IMR-90 (cell line): ENCODE measurements at regions not wholly inside any gene's neighbourhood (a gene's known extent, or its start where the extent isn't known, plus 50 kb on each side); places are given as distances from the start of the nearest gene placed in this dataset.

Experiments
- ATAC-seq: fragments of 200-7000 bp; cut with Tn5 transposase; 2 replicates; pipeline ENCODE4 v1.9.1; 2020; ENCODE audit warnings: low read depth, mild to moderate bottlenecking, moderate library complexity
- BruUV-seq: library from RNA; stranded (reverse); fragments of 400-500 nt; replicated peaks from 2 replicates; lab custom pipeline; 2021; lab: Mats Ljungman, UMichigan
- CTCF ChIA-PET: fragments of 300-600 bp; formaldehyde crosslinking; extraction: SDS; loops from one replicate; lab custom pipeline; 2021; ENCODE audit warnings: antibody characterized with exemption; lab: Yijun Ruan, JAX
- POLR2A ChIA-PET: fragments of 300-600 bp; sonication (Branson Sonifier 250); formaldehyde crosslinking; loops from one replicate; lab custom pipeline; 2022; ENCODE audit warnings: antibody characterized with exemption; ENCODE audit not compliant: unreplicated experiment; lab: Charles Lee
- DNase-seq: peaks from one replicate; pipeline ENCODE4 v3.0.0; 2013
- H2AFZ ChIP-seq: replicated peaks from 2 replicates; pipeline ENCODE3; 2013; ENCODE audit warnings: low read length, mild to moderate bottlenecking; ENCODE audit not compliant: poor library complexity
- H2AK5ac ChIP-seq: 2 replicates; pipeline ENCODE4 v1.6.1; 2013; ENCODE audit warnings: low read depth, low read length, inconsistent platforms
- H2AK9ac ChIP-seq: replicated peaks from 2 replicates; pipeline ENCODE3; 2013; ENCODE audit warnings: mild to moderate bottlenecking, low read depth, low read length, moderate library complexity; ENCODE audit not compliant: poor library complexity
- H2BK120ac ChIP-seq: 2 replicates; pipeline ENCODE4 v1.6.1; 2013; ENCODE audit warnings: low read depth, low read length, inconsistent platforms
- H2BK15ac ChIP-seq: 3 replicates; pipeline ENCODE4 v1.6.1; 2013; ENCODE audit warnings: low read depth, low read length, inconsistent platforms
- H2BK20ac ChIP-seq: 2 replicates; pipeline ENCODE4 v1.6.1; 2013; ENCODE audit warnings: low read depth, mild to moderate bottlenecking, inconsistent platforms, low read length, moderate library complexity
- H2BK5ac ChIP-seq: 2 replicates; pipeline ENCODE4 v1.6.1; 2013; ENCODE audit warnings: mild to moderate bottlenecking, low read depth, low read length, inconsistent platforms; ENCODE audit not compliant: poor library complexity, severe bottlenecking
- H3K14ac ChIP-seq: replicated peaks from 2 replicates; pipeline ENCODE4 v1.6.1; 2013; ENCODE audit warnings: low read depth, low read length, inconsistent platforms
- H3K18ac ChIP-seq: 2 replicates; pipeline ENCODE4 v1.6.1; 2013; ENCODE audit warnings: low read depth, low read length, control low read depth
- H3K23ac ChIP-seq: 2 replicates; pipeline ENCODE4 v1.6.1; 2013; ENCODE audit warnings: low read depth, low read length, inconsistent platforms
- H3K27ac ChIP-seq: 2 replicates; pipeline ENCODE4 v1.5.1; 2013; ENCODE audit warnings: mild to moderate bottlenecking, control low read depth, low read length; ENCODE audit not compliant: insufficient read depth
- H3K27me3 ChIP-seq: 2 replicates; pipeline ENCODE4 v1.6.1; 2013; ENCODE audit warnings: low read length; ENCODE audit not compliant: control insufficient read depth, insufficient read depth
- H3K36me3 ChIP-seq: 2 replicates; pipeline ENCODE4 v1.6.1; 2013; ENCODE audit warnings: low read length, mixed read lengths; ENCODE audit not compliant: control insufficient read depth, insufficient read depth
- H3K4ac ChIP-seq: 2 replicates; pipeline ENCODE4 v1.6.1; 2013; ENCODE audit warnings: low read depth, low read length, inconsistent platforms
- H3K4me1 ChIP-seq: 2 replicates; pipeline ENCODE4 v1.6.1; 2013; ENCODE audit warnings: low read length, mixed read lengths; ENCODE audit not compliant: control insufficient read depth, insufficient read depth
- H3K4me2 ChIP-seq: 2 replicates; pipeline ENCODE4 v1.6.1; 2013; ENCODE audit warnings: low read depth, mild to moderate bottlenecking, control low read depth, low read length, moderate library complexity
- H3K4me3 ChIP-seq: 2 replicates; pipeline ENCODE4 v1.5.1; 2013; ENCODE audit warnings: low read depth, mild to moderate bottlenecking, control low read depth, low read length, moderate library complexity; ENCODE audit not compliant: insufficient read depth
- H3K56ac ChIP-seq: 2 replicates; pipeline ENCODE4 v1.6.1; 2013; ENCODE audit warnings: low read length, inconsistent platforms; ENCODE audit not compliant: insufficient read depth; ENCODE audit errors: extremely low read depth
- H3K79me1 ChIP-seq, 2 experiments: 2 replicates each; pipeline ENCODE4 v1.6.1; 2013; ENCODE audit warnings: low read length in 2 of 2, inconsistent platforms in 1 of 2, low read depth in 1 of 2
- H3K9ac ChIP-seq: 2 replicates; pipeline ENCODE4 v1.6.1; 2013; ENCODE audit warnings: low read depth, low read length, control low read depth
- H3K9me1 ChIP-seq: 2 replicates; pipeline ENCODE4 v1.6.1; 2013; ENCODE audit warnings: low read length, inconsistent platforms; ENCODE audit not compliant: insufficient read depth
- H3K9me3 ChIP-seq: 2 replicates; pipeline ENCODE4 v1.6.1; 2013; ENCODE audit warnings: low read length; ENCODE audit not compliant: control insufficient read depth, insufficient read depth
- H4K20me1 ChIP-seq: 2 replicates; pipeline ENCODE4 v1.6.1; 2013; ENCODE audit warnings: low read length, inconsistent platforms; ENCODE audit not compliant: insufficient read depth
- H4K5ac ChIP-seq: 2 replicates; pipeline ENCODE4 v1.6.1; 2013; ENCODE audit warnings: mild to moderate bottlenecking, low read depth, low read length, control low read depth
- H4K8ac ChIP-seq, 2 experiments: 2 replicates each; pipeline ENCODE4 v1.6.1; 2013; ENCODE audit warnings: low read depth in 2 of 2, low read length in 2 of 2, control low read depth in 1 of 2, inconsistent platforms in 1 of 2
- H4K91ac ChIP-seq: 2 replicates; pipeline ENCODE4 v1.6.1; 2013; ENCODE audit warnings: low read depth, low read length, inconsistent platforms; ENCODE audit not compliant: insufficient read depth
- BHLHE40 ChIP-seq: fragments of 150-350 bp; IDR thresholded peaks from 2 replicates; pipeline ENCODE4 v1.6.1; 2016; ENCODE audit warnings: mild to moderate bottlenecking, low read depth, low read length
- CEBPB ChIP-seq: IDR thresholded peaks from 2 replicates; pipeline ENCODE4 v1.6.1; 2012; ENCODE audit warnings: low read depth, low read length, improper control_type of control experiment
- CHD1 ChIP-seq: IDR thresholded peaks from 2 replicates; pipeline ENCODE4 v1.6.1; 2012; ENCODE audit warnings: low read depth, low read length, improper control_type of control experiment
- CTCF ChIP-seq: conservative IDR thresholded peaks from 2 replicates; pipeline ENCODE4 v1.5.1; 2012; ENCODE audit warnings: mild to moderate bottlenecking, low read depth, low read length, improper control_type of control experiment
- ELK1 ChIP-seq: fragments of 150-350 bp; IDR thresholded peaks from 2 replicates; pipeline ENCODE4 v1.6.1; 2016; ENCODE audit warnings: low read depth, mild to moderate bottlenecking, low read length, moderate library complexity, borderline replicate concordance
- FOS ChIP-seq: fragments of 150-350 bp; IDR thresholded peaks from 2 replicates; pipeline ENCODE4 v1.6.1; 2016; ENCODE audit warnings: low read depth, low read length
- MAFK ChIP-seq: IDR thresholded peaks from 2 replicates; pipeline ENCODE4 v1.6.1; 2012; ENCODE audit warnings: low read depth, low read length, improper control_type of control experiment
- MAZ ChIP-seq: IDR thresholded peaks from 2 replicates; pipeline ENCODE4 v1.6.1; 2012; ENCODE audit warnings: low read depth, mild to moderate bottlenecking, low read length, improper control_type of control experiment, moderate library complexity, borderline replicate concordance
- MXI1 ChIP-seq: IDR thresholded peaks from 2 replicates; pipeline ENCODE4 v1.6.1; 2012; ENCODE audit warnings: low read depth, mild to moderate bottlenecking, low read length, moderate library complexity, borderline replicate concordance
- NFE2L2 ChIP-seq: fragments of 150-350 bp; IDR thresholded peaks from 2 replicates; pipeline ENCODE4 v1.6.1; 2016; ENCODE audit warnings: low read depth, mild to moderate bottlenecking, low read length
- POLR2A ChIP-seq: IDR thresholded peaks from 2 replicates; pipeline ENCODE4 v1.6.1; 2012; ENCODE audit warnings: mild to moderate bottlenecking, low read depth, low read length
- RAD21 ChIP-seq: IDR thresholded peaks from 2 replicates; pipeline ENCODE4 v1.6.1; 2012; ENCODE audit warnings: low read length, improper control_type of control experiment
- RCOR1 ChIP-seq: IDR thresholded peaks from 2 replicates; pipeline ENCODE4 v1.6.1; 2012; ENCODE audit warnings: mild to moderate bottlenecking, low read length, improper control_type of control experiment; ENCODE audit not compliant: insufficient replicate concordance
- RFX5 ChIP-seq: IDR thresholded peaks from 2 replicates; pipeline ENCODE4 v1.8.0; 2012; ENCODE audit warnings: low read depth, mild to moderate bottlenecking, low read length, moderate library complexity
- SMC3 ChIP-seq: fragments of 150-350 bp; IDR thresholded peaks from 2 replicates; pipeline ENCODE4 v1.6.1; 2016; ENCODE audit warnings: low read depth, mild to moderate bottlenecking, antibody characterized with exemption, low read length, moderate library complexity
- USF2 ChIP-seq: fragments of 150-350 bp; IDR thresholded peaks from 2 replicates; pipeline ENCODE4 v1.6.1; 2017; ENCODE audit warnings: mild to moderate bottlenecking, antibody characterized with exemption, low read length, low read depth
- WGBS, 2 experiments: methylation state at CpG; one replicate each; pipeline versions ENCODE4 v1.1.5 to v1.1.7; 2013; ENCODE audit warnings: missing lambda C conversion rate in 2 of 2; ENCODE audit not compliant: insufficient read length in 1 of 2; ENCODE audit errors: extremely low coverage in 2 of 2; 5-methylcytosine and 5-hydroxymethylcytosine counted together
- dilution Hi-C: fragments of 300-500 bp; cut with HindIII; formaldehyde crosslinking; loops from one replicate; pipeline ENCODE4 v1.14.3; 2018; ENCODE audit warnings: low sequenced_read_pairs; ENCODE audit not compliant: unreplicated experiment
- in situ Hi-C: fragments of 300-500 bp; cut with MboI; formaldehyde crosslinking; loops from 3 replicates; pipeline ENCODE4 v1.14.3; 2019; ENCODE audit warnings: low sequenced_read_pairs, inconsistent platforms, mixed read lengths
- intact Hi-C: fragments of 100-400 bp; cut with micrococcal nuclease; formaldehyde crosslinking; loops from 2 replicates; pipeline ENCODE4 v1.10.0; 2022

- Histone ChIP-seq H3K4ac (no peak overlapping the region), H2BK120ac (no peak overlapping the region), H3K79me1 (no peaks in the 10 kb centered on the region), H3K56ac (no peak overlapping the region), H3K9me3 (peaks cover 8% of the 10 kb centered on the region; the same call in 1 of the 2 replicates), H3K4me3 (no peak overlapping the region), H3K9ac (no peak overlapping the region), H2BK15ac (no peak overlapping the region), H2AFZ (no peak overlapping the region), H3K27me3 (no peaks in the 10 kb centered on the region), H2AK5ac (no peak overlapping the region), H3K14ac (no peak overlapping the region), H2AK9ac (no peak overlapping the region), H4K8ac (no peak overlapping the region), H2BK5ac (no peak overlapping the region), H4K5ac (no peak overlapping the region), H3K18ac (no peak overlapping the region), H3K4me1 (no peaks in the 10 kb centered on the region), H3K4me2 (no peak overlapping the region), H3K36me3 (no peaks in the 10 kb centered on the region), H4K20me1 (no peaks in the 10 kb centered on the region), H3K23ac (no peak overlapping the region), H3K27ac (no peak overlapping the region), H2BK20ac (no peak overlapping the region), H4K91ac (no peak overlapping the region), H3K9me1 (no peaks in the 10 kb centered on the region)
- no TSS peak for BruUV-seq
- dilution Hi-C loops (no loop called here), intact Hi-C loops (no loop called here), in situ Hi-C loops (no loop called here)
- DNase-seq: no peak
- ChIA-PET POLR2A (no interaction called here), CTCF (no interaction called here)
- no peak for ATAC-seq
- TF ChIP-seq ELK1: no peak
- TF ChIP-seq MXI1: no peak
- no peak for TF ChIP-seq FOS
- TF ChIP-seq RCOR1: no peak
- TF ChIP-seq USF2: no peak
- no peak for TF ChIP-seq POLR2A
- TF ChIP-seq MAFK: no peak
- no peak for TF ChIP-seq CEBPB
- TF ChIP-seq SMC3: no peak
- no peak for TF ChIP-seq CTCF
- no peak for TF ChIP-seq RAD21
- no peak for TF ChIP-seq BHLHE40
- no peak for TF ChIP-seq MAZ
- no peak for TF ChIP-seq NFE2L2
- TF ChIP-seq RFX5: no peak
- no peak for TF ChIP-seq CHD1
- WGBS, 2 experiments: no CpG with 5 or more reads among the region's 2 CpGs
These were observed 646.5 kb upstream of the SEL1L start for GRCh38 chr14:82180139-82180538.
